ENCODE measurements at regions not wholly inside any gene's neighbourhood (a gene's known extent, or its start where the extent isn't known, plus 50 kb on each side); places are given as distances from the start of the nearest gene placed in this dataset.
"Not testable (repeated sequence)": the region's sequence is repeated elsewhere in the genome, so short reads cannot be mapped to it uniquely, and the experiment has no call there.

- DNase-seq (ENCODE audit: low read depth), result no peak
Observed at GRCh38 chr10:43851030-43851429, 202.3 kb upstream of the ZNF32 start.

GRCh38 chr10:43849551-43849950, 200.9 kb upstream of the ZNF32 start:
- no peak for DNase-seq (ENCODE audit: low read depth)

GRCh38 chr10:43846968-43847367, 198.3 kb upstream of the ZNF32 start:
- no peak for DNase-seq (ENCODE audit: low read depth)

- DNase-seq (ENCODE audit: low read depth), result peak; percentile 9
Observed at GRCh38 chr10:43846187-43846680, 197.6 kb upstream of the ZNF32 start.

GRCh38 chr10:43845121-43845520, 196.4 kb upstream of the ZNF32 start:
- no peak for DNase-seq (ENCODE audit: low read depth)

- no peak for DNase-seq (ENCODE audit: low read depth)
Observed at GRCh38 chr10:43844221-43844620, 195.5 kb upstream of the ZNF32 start.

- DNase-seq (ENCODE audit: low read depth), result no peak
Observed at GRCh38 chr10:43843321-43844101, 194.8 kb upstream of the ZNF32 start.

GRCh38 chr10:43842496-43842895, 193.8 kb upstream of the ZNF32 start:
- DNase-seq (ENCODE audit: low read depth), result no peak

- DNase-seq (ENCODE audit: low read depth), result no peak
Observed at GRCh38 chr10:43842072-43842471, 193.4 kb upstream of the ZNF32 start.

GRCh38 chr10:43839973-43840372, 191.3 kb upstream of the ZNF32 start:
- DNase-seq (ENCODE audit: low read depth), result no peak

GRCh38 chr10:43834751-43835150, 186.1 kb upstream of the ZNF32 start:
- DNase-seq (ENCODE audit: low read depth), result not testable (repeated sequence)

- no peak for DNase-seq (ENCODE audit: low read depth)
Observed at GRCh38 chr10:43827853-43828252, 179.2 kb upstream of the ZNF32 start.

- DNase-seq (ENCODE audit: low read depth), result no peak
Observed at GRCh38 chr10:43825984-43826383, 177.3 kb upstream of the ZNF32 start.

- no peak for DNase-seq (ENCODE audit: low read depth)
Observed at GRCh38 chr10:43825421-43825820, 176.7 kb upstream of the ZNF32 start.

GRCh38 chr10:43824934-43825333, 176.3 kb upstream of the ZNF32 start:
- DNase-seq (ENCODE audit: low read depth), result no peak

GRCh38 chr10:43822631-43823580, 174.2 kb upstream of the ZNF32 start:
- no peak for DNase-seq (ENCODE audit: low read depth)

GRCh38 chr10:43821103-43821502, 172.4 kb upstream of the ZNF32 start:
- DNase-seq (ENCODE audit: low read depth), result no peak

GRCh38 chr10:43820663-43821062, 172.0 kb upstream of the ZNF32 start:
- no peak for DNase-seq (ENCODE audit: low read depth)

- DNase-seq (ENCODE audit: low read depth), result no peak
Observed at GRCh38 chr10:43819464-43820230, 171.0 kb upstream of the ZNF32 start.

- DNase-seq (ENCODE audit: low read depth), result no peak
Observed at GRCh38 chr10:43818687-43819086, 170.0 kb upstream of the ZNF32 start.

- no peak for DNase-seq (ENCODE audit: low read depth)
Observed at GRCh38 chr10:43817368-43817767, 168.7 kb upstream of the ZNF32 start.

Data from stimulated activated CD4-positive, alpha-beta T cell treated with anti-CD3 and anti-CD28 coated beads, Interleukin-2, amount 100 ng/mL, for 4 hours (primary cell).